ENCODE measurements at regions not wholly inside any gene's neighbourhood (a gene's known extent, or its start where the extent isn't known, plus 50 kb on each side); places are given as distances from the start of the nearest gene placed in this dataset.

DNA sequence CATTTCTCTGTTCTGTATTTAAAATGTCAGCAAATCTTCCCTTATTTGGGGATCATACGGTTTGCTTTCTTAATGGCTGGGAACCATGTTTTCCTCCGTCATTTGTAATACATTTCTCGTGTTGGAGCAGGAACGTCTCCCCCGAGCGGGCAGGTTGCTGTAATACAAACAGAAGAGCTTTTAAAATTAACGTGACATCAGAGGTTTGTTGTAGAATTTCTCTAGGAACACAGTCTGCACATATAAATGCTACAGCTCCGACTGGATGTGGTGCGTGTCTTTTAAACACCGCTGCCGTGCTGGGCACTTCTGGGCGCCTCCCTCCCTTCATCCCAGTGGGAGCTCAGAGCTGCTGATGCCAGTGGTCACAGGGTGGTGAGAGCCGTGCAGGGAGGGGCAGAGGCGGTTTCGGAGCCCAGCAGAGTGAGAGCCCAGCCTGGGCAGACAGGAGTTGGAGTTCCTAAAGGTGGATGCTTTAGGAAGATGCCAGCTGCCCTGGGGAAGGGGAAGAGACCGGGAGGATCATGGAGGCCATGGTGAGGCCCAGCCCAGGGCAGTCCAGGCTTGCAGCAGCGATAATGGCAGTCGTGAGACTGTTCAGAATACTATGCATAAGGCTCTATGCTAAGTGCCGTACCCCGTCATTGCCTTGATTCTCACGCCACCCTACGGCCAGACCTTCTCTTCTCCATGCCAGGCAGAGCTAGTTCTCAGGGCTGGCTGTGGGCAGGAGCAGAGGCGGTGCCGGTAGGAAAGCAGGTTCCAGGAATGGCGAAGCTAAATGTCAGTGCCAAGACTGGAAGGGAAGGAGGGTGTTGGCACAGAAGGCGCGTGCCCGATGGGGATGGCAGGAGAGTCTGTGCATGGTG lies 96.2 kb downstream of the GLRX3 start:
- TF ChIP-seq TAF1 (IDR thresholded peaks at IDR 0.05; ENCODE audit: low read depth, low read length) (no peak), POLR2A (IDR thresholded peaks at IDR 0.05; ENCODE audit: low read depth, low read length) (no peak), POU2F2 (IDR thresholded peaks at IDR 0.05; ENCODE audit: low read depth, low read length) (no peak), POLR2AphosphoS5 (IDR thresholded peaks at IDR 0.05; ENCODE audit: low read depth, low read length) (no peak)
